Smooth muscle cell (in vitro differentiated cells): ENCODE measurements at regions not wholly inside any gene's neighbourhood (a gene's known extent, or its start where the extent isn't known, plus 50 kb on each side); places are given as distances from the start of the nearest gene placed in this dataset.

Experiments used
- DNase-seq: peaks from one replicate; lab custom pipeline; 2025; ENCODE audit not compliant: unreplicated experiment; lab: John Stamatoyannopoulos, UW
- H2AFZ ChIP-seq: fragments of 200-600 bp; sonication (generic); 2 replicates; pipeline ENCODE4 v1.6.0; 2016; ENCODE audit warnings: antibody characterized with exemption, low read depth, mild to moderate bottlenecking
- H3F3A ChIP-seq: fragments of 200-600 bp; sonication (generic); 2 replicates; pipeline ENCODE4 v1.6.0; 2017; ENCODE audit warnings: antibody characterized with exemption, low read depth
- H3K27ac ChIP-seq: fragments of 200-600 bp; sonication (generic); 2 replicates; pipeline ENCODE4 v1.5.1; 2016; ENCODE audit warnings: low read depth, mild to moderate bottlenecking
- H3K27me3 ChIP-seq: fragments of 200-600 bp; sonication (generic); 2 replicates; pipeline ENCODE4 v1.6.1; 2016; ENCODE audit warnings: low read depth, mild to moderate bottlenecking
- H3K36me3 ChIP-seq: fragments of 200-600 bp; sonication (generic); 2 replicates; pipeline ENCODE4 v1.5.1; 2016; ENCODE audit warnings: low read depth
- H3K4me1 ChIP-seq: fragments of 200-600 bp; sonication (generic); 2 replicates; pipeline ENCODE4 v1.5.1; 2016; ENCODE audit warnings: low read depth
- H3K4me2 ChIP-seq: fragments of 200-600 bp; sonication (generic); 2 replicates; pipeline ENCODE4 v1.6.0; 2016; ENCODE audit warnings: mild to moderate bottlenecking
- H3K4me3 ChIP-seq: fragments of 200-600 bp; sonication (generic); 2 replicates; pipeline ENCODE4 v1.5.1; 2016; ENCODE audit warnings: mild to moderate bottlenecking
- H3K79me2 ChIP-seq: fragments of 200-600 bp; sonication (generic); 2 replicates; pipeline ENCODE4 v1.6.0; 2016; ENCODE audit warnings: low read depth, mild to moderate bottlenecking
- H3K9ac ChIP-seq: fragments of 200-600 bp; sonication (generic); 2 replicates; pipeline ENCODE4 v1.6.0; 2016; ENCODE audit warnings: low read depth
- H3K9me3 ChIP-seq: fragments of 200-600 bp; sonication (generic); replicated peaks from 2 replicates; pipeline ENCODE4 v1.5.1; 2016; ENCODE audit warnings: low read depth
- H4K20me1 ChIP-seq: fragments of 200-600 bp; sonication (generic); 2 replicates; pipeline ENCODE4 v1.6.0; 2016; ENCODE audit warnings: low read depth
- WGBS: methylation state at CpG from one replicate; pipeline ENCODE4 v1.1.7; 2016; ENCODE audit warnings: low lambda C conversion rate; 5-methylcytosine and 5-hydroxymethylcytosine counted together
- TF ChIP-seq, protein P1 (sequence below): fragments of 200-600 bp; sonication (generic); IDR thresholded peaks from 2 replicates; pipeline ENCODE4 v1.5.1; 2017; ENCODE audit warnings: borderline replicate concordance, mild to moderate bottlenecking, antibody characterized with exemption; ENCODE audit not compliant: insufficient read depth, poor library complexity, severe bottlenecking

DNA sequence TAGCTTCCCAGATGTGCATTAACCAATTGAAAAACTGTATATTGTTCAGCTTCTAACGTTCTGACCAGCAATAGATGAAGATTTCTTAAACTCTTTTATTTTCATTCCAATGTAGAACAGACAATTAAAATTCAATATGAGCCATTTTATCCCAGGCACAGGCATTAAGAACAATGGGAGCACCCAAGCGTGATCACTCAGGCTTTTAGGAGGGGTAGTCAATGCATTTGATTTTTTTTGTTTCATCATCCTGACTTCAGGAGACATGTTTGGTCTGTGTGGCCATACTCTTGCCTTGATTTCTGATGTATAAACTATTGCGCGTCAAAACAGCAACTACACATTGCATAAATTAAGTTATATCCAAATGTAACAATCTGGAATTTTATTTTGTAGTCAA, 653.0 kb upstream of the RORB start:
- H3K36me3 ChIP-seq = no peaks in the 10 kb centered on the region
- no peak overlapping the region for H3K27ac ChIP-seq
- WGBS = 86% methylated on average over 4 of the region's 4 CpGs
- no peak overlapping the region for H3K4me2 ChIP-seq
- H3K9me3 ChIP-seq = no peaks in the 10 kb centered on the region
- no peak for DNase-seq
- H3K4me3 ChIP-seq = no peak overlapping the region
- peaks cover 3% of the 10 kb centered on the region for H3K27me3 ChIP-seq
- no peaks in the 10 kb centered on the region for H3F3A ChIP-seq
- no peaks in the 10 kb centered on the region for H3K79me2 ChIP-seq
- TF ChIP-seq, protein P1, sequence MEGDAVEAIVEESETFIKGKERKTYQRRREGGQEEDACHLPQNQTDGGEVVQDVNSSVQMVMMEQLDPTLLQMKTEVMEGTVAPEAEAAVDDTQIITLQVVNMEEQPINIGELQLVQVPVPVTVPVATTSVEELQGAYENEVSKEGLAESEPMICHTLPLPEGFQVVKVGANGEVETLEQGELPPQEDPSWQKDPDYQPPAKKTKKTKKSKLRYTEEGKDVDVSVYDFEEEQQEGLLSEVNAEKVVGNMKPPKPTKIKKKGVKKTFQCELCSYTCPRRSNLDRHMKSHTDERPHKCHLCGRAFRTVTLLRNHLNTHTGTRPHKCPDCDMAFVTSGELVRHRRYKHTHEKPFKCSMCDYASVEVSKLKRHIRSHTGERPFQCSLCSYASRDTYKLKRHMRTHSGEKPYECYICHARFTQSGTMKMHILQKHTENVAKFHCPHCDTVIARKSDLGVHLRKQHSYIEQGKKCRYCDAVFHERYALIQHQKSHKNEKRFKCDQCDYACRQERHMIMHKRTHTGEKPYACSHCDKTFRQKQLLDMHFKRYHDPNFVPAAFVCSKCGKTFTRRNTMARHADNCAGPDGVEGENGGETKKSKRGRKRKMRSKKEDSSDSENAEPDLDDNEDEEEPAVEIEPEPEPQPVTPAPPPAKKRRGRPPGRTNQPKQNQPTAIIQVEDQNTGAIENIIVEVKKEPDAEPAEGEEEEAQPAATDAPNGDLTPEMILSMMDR = no peak
- peaks cover 17% of the 10 kb centered on the region for H3K4me1 ChIP-seq
- no peak overlapping the region for H3K9ac ChIP-seq
- H4K20me1 ChIP-seq = no peaks in the 10 kb centered on the region
- no peak overlapping the region for H2AFZ ChIP-seq

DNA sequence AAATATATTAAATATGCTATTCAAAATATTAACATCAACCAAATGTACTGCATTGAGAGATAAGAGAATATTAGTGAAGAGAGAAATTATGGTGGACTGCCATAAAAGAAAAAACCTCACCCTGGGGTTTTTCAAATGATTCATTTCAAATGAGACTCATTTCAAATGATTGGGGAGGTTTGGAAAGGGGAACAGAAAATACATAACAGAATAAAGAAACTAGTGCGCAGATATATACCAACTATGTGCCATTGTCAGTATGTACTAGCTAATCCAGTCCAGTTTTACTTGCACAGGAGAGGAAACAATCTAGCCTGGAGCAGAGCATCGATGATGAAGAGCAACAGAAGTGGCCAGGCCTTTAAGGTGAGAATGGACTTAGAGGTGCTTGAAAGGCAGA, 651.6 kb upstream of the RORB start:
- Histone ChIP-seq H3F3A (no peaks in the 10 kb centered on the region), H3K4me3 (no peak overlapping the region), H3K27ac (no peak overlapping the region), H4K20me1 (no peaks in the 10 kb centered on the region), H3K36me3 (no peaks in the 10 kb centered on the region), H3K4me1 (peaks cover 17% of the 10 kb centered on the region), H3K9me3 (no peaks in the 10 kb centered on the region), H2AFZ (no peak overlapping the region), H3K27me3 (peaks cover 3% of the 10 kb centered on the region), H3K4me2 (no peak overlapping the region), H3K9ac (no peak overlapping the region), H3K79me2 (no peaks in the 10 kb centered on the region)
- TF ChIP-seq, protein P1 = no peak
- DNase-seq = no peak
- 89% methylated on average over 2 of the region's 2 CpGs for WGBS

DNA sequence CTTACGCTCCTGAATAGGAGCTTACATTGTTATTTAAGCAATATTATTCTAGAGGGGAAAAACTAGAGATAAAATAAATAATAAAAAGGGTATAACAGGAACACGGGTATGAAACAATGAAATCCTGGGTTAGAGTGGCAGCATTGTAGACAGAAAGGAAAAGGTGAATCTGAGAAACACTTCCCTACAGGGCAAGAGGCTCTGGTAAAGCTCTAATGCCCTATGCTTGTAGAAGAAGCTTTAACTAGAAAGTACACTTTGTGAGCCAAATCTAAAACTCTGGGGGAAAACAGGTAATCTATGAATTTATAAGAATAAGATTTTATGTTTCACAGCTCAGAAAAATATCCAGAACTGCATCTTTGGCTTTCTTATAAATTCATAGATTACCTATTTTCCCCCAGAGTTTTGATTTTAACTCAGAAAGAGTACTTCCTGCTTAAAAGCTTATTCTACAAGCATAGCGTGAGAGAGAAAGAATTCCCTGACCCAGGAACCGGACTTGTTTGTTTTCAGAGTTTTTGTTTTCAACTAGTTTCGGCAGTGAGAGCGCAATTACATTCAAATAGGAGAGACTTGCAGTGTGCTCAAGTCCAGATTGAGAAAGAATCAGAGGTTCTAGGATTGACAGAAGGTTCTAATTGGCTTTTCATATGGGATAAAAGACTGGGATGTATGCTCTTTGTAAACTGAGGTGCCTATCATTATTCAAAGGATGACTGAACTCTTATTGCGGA, 651.0 kb upstream of the RORB start:
- no peak overlapping the region for H3K4me2 ChIP-seq
- no peaks in the 10 kb centered on the region for H3K79me2 ChIP-seq
- H3K9ac ChIP-seq = no peak overlapping the region
- no peaks in the 10 kb centered on the region for H3K36me3 ChIP-seq
- H3K4me3 ChIP-seq = no peak overlapping the region
- H3K4me1 ChIP-seq = peaks cover 17% of the 10 kb centered on the region
- no peaks in the 10 kb centered on the region for H3F3A ChIP-seq
- no peaks in the 10 kb centered on the region for H4K20me1 ChIP-seq
- TF ChIP-seq, protein P1 = no peak
- no peaks in the 10 kb centered on the region for H3K9me3 ChIP-seq
- no peak overlapping the region for H3K27ac ChIP-seq
- H2AFZ ChIP-seq = peak overlapping the region; percentile 37
- DNase-seq = no peak
- H3K27me3 ChIP-seq = peaks cover 3% of the 10 kb centered on the region
- 51% methylated on average over 7 of the region's 7 CpGs for WGBS

DNA sequence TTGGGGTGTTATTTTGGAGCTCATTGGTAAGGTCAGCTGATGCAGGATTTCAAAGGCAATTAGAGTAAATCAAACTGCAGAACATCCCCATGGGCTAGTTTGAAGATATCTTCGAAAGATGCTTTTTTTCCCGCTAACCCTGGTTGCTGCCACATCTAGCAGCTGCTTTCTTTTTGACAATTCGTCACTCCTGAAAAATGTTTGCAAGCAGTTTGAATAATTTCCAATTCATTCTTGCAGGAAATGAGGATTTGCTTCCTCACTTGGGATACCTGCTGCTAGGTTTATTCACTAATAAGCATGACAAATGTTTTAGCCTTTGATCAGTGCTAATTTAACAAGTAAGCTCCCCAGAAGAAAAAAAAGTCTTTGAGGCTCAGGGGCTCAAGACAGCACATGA, 649.6 kb upstream of the RORB start:
- Histone ChIP-seq H3K4me2 (peak overlapping the region; percentile 36), H3K4me1 (peaks cover 17% of the 10 kb centered on the region), H4K20me1 (no peaks in the 10 kb centered on the region), H3K9ac (no peak overlapping the region), H3K9me3 (no peaks in the 10 kb centered on the region), H3K27me3 (peaks cover 3% of the 10 kb centered on the region), H3K79me2 (no peaks in the 10 kb centered on the region), H3K4me3 (no peak overlapping the region), H3F3A (no peaks in the 10 kb centered on the region), H3K27ac (no peak overlapping the region), H2AFZ (peak overlapping the region; percentile 30), H3K36me3 (no peaks in the 10 kb centered on the region)
- 31% methylated on average over 3 of the region's 3 CpGs for WGBS
- DNase-seq = no peak
- TF ChIP-seq, protein P1 = no peak
